ENCODE measurements at regions not wholly inside any gene's neighbourhood (a gene's known extent, or its start where the extent isn't known, plus 50 kb on each side); places are given as distances from the start of the nearest gene placed in this dataset.
A peak's percentile ranks its signal among the peaks of the same experiment; 100 is the strongest.
"Not testable (repeated sequence)": the region's sequence is repeated elsewhere in the genome, so short reads cannot be mapped to it uniquely, and the experiment has no call there.

DNA sequence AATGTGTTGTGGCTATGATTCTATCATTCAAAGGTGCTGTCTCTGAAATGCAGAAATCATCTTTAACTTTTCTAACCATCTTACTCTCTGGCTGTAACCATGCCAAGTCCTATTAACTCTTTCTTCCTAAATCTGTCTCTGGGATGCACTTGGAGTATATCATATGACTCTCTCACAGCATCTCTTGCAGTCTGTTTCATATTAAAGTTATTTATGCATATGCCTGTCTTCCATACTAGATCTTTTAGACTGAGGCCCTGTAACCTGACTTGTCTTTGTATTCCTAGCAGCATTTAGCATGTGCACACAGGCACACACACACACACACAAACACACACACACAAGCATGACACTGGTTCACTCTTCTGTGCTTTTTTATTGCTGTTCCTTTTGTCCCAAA lies 320.6 kb downstream of the ETAA1 start:
- DNase-seq = no peak

- DNase-seq = no peak
These were observed 322.2 kb downstream of the ETAA1 start for GRCh38 chr2:67719351-67719750.

- DNase-seq = no peak
These were observed 324.4 kb downstream of the ETAA1 start for GRCh38 chr2:67721516-67721915.

DNA sequence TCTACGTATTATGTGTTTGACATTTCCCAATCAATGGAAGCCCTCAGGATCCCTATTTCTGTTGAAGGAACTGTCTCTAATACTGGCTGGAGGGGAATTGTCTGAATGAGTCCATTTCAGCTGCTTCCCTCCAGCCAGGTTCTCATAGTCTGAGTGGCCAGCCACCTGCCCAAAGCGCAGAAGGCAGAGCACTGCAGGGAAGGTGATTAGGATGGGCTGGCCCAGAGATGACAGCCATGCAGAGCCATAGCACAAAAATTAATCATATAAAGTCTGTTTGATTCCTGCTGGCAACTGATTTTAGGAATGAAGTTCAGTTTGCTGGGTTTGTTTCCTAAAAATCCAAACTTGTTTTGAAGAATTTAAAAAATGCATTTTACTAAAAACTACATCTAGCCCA lies 327.1 kb downstream of the ETAA1 start:
- DNase-seq = no peak

- no peak for DNase-seq
These were observed 328.6 kb downstream of the ETAA1 start for GRCh38 chr2:67725731-67726130.

GRCh38 chr2:67726416-67726815 lies 329.3 kb downstream of the ETAA1 start:
- DNase-seq = no peak

DNA sequence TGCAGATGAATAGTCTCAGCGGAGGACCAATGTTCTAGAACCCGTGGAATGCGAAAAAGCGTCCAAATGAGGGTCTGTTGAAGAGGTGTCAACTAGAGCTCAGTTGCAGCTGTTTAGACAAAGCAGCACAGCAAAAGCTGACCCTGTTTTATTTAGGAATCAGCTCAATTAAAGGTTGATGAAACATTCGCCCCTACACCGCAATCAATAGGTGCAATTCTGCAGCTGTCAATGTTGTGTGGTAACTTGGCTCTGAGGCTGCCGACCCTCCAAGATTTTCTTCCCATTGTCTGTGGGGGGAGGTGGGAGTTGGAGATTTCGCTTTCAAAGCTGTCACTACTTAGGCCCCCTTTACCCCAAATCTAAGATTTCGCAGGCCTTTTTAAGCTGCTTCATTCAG lies 330.0 kb downstream of the ETAA1 start:
- DNase-seq = no peak

DNA sequence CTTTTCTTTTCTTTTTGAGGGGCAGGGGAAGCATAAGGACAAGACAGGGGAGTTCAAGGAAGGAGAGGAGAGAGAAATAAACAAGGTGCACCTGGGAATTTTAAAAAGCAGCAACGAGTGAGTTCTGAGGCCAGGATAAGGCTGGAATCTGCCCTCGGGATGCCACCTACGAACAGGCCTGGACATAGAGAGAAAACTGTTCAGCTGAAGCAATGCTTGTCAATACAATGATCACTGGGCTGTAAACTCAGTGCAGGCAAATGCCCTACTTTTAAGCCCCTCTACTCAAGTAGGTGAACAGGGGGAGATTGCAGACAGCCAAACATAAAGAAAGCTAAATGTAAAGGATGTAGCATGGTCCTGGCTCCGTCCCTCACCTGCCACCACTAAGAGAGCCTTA lies 330.5 kb downstream of the ETAA1 start:
- no peak for DNase-seq

DNA sequence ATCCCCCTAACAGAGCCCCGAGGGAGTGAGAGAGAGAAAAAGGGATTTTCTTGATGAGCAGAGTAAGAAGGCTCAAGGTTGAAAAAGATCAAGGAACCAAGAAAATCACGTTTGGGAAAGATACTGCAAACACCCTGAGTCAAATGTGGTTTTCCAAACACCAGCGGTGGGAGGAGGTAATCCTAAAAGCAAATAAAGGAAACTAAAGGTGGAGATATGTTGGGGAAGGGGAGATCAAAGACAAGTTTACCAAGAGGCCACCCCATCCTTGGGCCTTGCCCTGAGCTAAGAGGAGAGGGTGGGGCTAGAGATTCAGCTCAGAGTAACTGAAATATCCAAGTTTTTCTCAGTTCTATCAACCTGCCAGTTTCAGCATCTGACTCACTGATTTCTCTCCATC lies 332.3 kb downstream of the ETAA1 start:
- DNase-seq = no peak

DNA sequence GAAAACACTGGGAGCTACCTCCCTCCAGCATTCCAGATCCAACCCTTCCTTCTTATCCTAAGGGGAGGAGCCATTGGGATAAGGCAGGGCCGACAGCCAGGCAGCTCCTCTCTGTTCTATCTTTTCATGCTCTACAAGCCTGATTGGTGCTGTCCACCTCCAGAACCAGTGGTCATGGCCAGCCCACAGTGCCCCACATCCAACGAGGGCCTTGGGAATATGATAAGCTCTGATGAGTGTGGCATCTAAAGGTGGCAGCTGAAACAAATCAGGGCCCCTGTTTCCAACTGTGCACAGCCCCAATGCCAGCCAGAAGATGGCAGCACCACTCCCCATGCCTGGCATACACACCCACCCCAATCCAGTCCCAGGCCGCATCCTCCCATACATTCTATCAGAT lies 329.3 kb downstream of the C1D start:
- peak; percentile 26 for DNase-seq

DNA sequence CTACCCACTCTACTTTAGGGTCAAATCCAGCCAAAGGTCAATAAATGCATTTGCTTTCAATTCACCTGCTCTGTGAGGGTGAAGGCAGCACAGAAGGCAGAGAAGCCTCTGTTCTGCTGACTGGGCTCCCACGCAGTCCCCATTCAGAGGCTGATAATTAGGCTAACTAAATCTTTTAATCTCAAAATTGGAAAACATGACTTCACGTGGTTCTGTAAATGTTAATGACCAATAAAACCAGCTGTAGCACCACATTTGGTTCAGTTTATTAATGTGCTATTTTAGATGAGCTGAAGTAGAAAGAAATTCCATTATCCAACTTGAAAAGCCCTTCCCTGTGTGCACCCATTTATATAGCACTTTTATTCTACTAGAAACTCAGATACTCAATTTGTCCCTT lies 310.6 kb downstream of the C1D start:
- DNase-seq = no peak

DNA sequence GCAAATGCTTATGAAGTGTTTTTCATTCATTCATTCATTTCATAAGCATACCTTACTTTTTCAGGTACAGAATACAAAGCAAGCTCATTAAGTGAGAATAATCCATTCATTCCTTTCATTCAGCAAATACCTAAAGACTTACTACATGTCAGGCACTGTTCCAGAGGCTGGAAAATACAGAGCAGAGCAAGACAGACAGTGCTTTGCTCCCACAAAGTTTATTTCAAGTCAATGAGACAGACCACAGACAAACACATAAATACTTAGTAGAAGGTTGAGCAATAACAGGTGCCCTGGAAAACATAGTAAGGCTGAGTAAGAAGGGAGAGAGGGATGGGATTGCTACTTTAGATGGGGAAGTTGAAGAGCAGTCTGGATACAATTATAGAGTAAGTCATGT lies 309.8 kb downstream of the C1D start:
- no peak for DNase-seq

DNA sequence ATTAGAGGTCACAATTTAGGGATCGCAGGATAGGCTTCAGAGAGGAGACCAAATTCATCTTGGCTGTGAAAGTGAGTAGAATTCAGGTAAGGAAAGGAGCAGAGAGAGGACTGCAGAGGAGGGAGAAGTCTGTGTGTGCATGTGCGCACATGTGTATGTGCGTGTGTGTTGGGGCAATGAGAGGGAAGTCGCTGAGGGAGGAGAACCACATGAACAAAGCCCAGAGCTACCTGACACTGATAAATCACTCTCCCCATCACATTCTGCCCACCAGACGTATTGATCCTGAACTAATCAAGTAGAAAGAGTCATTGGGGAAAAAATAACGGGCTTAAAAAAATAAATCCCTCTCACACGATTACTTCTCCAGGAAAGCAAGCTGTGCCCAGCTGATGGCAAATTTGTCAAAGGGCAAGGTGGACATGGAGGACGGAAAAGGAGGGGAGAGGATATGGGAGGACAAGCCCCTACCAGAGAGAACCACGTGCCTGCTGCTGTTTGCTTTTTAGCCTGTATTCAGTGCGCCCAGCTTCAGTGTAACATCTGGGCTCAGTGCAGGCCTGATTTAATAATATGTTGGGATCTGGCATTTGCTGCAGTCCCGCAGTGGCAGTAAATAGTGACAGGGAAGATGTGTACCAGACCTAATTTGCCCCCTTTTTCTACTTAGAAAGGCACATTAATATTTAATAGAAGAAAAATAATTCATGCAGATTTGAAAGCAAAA lies 307.5 kb downstream of the C1D start:
- no peak for DNase-seq

GRCh38 chr2:67760995-67761394 lies 301.8 kb downstream of the C1D start:
- DNase-seq = no peak

- no peak for DNase-seq
These were observed 291.4 kb downstream of the C1D start for GRCh38 chr2:67771380-67771779.

- DNase-seq = no peak
These were observed 290.3 kb downstream of the C1D start for GRCh38 chr2:67772216-67773170.

DNA sequence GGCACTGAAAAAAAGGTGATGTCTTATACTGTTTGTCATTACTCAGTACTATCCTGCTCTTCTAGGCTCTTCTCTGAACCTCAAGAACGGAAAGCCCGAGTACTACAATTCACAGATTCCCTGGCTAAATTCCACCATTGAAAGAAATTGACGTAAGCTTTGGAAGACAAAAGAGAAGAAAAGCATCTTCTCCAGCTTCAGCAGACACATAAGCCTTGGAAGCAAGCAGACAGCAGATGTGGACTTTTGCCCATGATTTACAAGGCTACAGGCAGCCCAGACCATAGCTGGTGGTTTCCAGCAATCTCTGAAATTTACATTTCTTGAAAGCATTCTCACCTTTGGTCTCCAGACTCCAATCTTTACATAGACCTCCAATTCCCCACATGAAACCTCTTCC lies 289.0 kb downstream of the C1D start:
- no peak for DNase-seq

DNA sequence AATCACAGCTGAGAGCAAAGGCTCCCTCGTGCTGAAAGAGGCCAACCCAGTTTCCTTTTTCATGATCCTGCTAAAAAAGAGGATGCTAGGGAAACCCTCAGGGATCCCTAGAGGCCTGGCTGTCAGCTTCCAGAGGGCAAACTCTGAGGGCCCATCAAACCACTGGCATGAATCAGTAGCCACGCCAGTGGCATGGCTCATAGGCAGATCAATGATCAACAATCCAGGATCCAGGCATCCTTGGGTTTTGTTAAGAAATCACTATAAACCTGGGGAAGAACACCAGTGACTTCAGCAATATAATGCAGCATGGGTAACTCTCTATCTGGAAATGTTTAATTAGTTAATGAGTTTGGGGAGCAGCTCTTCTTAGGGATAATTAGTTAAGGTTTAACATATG lies 286.5 kb downstream of the C1D start:
- no peak for DNase-seq

DNA sequence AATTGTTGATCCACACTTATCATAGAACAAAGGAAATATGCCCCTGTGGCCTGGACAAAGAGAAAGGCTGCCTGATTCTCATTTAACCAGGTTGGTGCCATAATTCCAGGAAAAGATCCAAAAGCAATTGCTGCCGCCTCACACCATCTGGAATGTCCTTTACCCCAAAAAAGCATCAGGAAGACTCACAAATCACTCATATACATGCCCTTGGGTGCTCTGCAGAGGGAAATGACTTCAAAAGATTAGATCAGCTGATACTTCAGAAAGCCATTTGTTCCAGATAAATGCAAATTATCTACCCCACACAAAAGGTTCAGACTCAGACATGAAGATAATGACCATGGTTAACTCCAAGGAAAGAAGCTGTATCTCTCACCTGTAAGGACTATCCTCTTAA lies 285.8 kb downstream of the C1D start:
- no peak for DNase-seq

DNA sequence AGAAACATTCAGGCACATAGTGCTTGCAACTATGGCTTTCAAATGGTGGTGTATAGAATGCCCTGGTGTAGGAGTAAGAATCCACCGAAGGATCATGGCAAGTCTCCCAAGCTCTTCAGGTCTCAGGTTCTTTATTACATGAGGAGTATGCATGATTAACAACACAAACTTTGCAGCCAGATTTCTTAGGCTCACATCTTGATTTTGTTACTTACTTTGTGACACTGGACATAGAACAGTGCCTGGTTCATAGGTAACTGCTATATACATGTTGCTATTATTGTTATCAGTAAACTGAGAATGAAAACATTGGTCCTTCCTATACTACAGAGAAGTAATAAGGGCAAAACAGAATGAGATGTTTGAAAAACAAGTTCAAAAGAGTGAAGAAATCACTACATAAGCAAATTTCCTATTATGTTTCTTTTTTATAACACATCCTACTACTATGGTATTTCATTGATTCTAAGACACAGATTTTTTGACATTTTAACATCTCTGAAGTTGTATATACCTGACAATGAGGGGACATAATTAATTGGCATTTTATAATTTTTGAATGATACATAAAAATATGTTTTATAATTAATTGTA lies 284.9 kb downstream of the C1D start:
- no peak for DNase-seq

DNA sequence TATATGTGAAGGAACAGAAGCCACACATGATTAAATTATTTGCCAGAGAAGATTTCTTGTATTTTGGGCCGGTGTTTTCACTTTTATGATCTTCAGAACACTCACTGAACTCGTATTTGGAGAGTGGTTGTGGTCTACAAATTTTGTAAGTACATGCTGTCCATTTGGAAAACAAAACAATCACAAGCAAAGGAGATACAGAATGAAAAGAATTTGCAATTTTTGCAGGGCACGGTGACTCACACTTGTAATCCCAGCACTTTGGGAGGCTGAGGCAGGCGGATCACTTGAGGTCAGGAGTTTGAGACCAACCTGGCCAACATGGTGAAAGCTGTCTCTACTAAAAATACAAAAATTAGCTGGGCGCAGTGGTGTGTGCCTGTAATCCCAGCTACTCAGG lies 282.0 kb downstream of the C1D start:
- not testable (repeated sequence) for DNase-seq

- DNase-seq = no peak
These were observed 280.4 kb downstream of the C1D start for GRCh38 chr2:67782443-67782842.

DNA sequence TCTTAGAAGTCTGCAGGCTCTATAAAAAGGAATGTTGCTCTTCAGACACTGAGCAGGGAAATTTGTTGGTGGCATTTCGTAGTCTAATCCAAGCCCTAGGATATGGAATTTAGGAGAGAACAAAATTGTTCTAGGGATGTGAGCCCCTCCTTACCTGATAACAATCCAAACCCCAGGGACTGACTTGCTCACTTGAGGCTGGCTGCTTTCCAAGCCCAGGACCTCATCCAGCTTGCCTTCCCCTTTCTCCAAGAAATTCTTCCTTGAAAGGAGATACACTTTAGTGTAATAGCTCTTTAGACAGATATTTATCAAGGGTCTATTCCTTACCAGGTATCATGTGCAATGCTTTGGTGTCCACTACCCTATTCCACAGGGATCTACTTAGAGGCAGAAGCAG lies 279.8 kb downstream of the C1D start:
- DNase-seq = no peak

DNA sequence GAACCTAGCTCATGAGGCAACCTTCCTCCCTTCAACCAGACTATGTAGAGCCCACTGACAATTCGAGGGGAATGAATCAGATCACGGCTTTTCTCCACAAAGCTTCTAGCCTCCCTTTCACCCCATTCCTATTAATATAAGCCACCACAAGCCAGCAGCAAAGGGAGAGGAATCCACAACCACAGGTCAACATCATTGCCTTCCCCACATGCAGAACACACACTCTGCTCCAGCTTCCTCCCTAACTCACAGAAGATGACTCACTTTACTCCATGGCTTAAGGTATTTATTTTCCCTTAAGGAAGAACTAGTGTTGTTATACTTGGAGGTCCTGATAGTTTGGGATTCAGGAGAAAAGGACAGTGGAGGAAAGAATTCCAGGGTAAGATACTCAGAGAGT lies 272.2 kb downstream of the C1D start:
- no peak for DNase-seq
